ENCODE measurements at regions not wholly inside any gene's neighbourhood (a gene's known extent, or its start where the extent isn't known, plus 50 kb on each side); places are given as distances from the start of the nearest gene placed in this dataset.

DNA sequence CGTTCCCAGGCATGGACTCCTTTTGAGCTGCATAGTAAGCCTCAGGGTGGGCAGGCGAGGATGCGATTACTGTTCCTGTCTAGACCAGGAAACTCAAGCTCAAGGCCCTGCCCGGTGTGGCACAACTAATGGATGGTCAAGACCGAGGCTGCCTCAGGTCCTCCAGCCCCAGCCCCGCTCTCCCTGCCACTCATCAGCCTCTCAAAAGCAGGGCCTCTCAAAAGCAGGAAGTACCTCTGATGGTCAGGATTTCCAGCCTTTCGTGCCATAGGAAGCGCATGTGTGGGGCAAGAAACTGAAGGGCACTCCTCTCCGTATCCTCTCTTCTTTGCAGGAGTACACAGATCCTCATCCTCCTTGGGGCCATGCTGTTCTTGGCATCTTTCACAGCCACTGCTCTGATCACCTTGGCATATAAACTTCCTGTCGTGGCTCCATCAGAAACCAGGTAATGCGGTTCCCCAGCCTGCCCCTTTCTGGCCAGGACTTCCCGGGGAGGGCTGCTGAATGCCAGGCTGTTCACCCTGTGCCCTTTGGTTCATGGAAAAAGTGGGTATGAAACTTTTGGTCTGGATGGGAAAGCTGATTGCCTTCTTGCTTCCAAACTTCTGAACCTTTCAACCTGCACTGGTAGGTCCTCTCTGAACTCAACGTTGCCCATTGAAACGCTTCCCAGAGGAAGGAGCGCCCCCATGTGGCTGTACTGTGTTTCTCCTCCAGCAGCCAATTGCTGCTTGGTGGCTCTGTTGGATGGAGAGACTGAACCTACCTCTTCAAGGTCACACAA, 82.8 kb upstream of the SEC11C start:
- H3K4me3 ChIP-seq: no peak overlapping the region
- no peak overlapping the region for H3K9ac ChIP-seq (ENCODE audit: low read depth in 2 of 2, low read length in 2 of 2)
- H3K9me3 ChIP-seq: no peaks in the 10 kb centered on the region
- H3K27ac ChIP-seq: no peak overlapping the region
- intact Hi-C loops (cut with DNase I): loop anchor here (2.0 kb wide), 1 partner anchor 274 kb away; no protein-coding TSS in a partner anchor
- no peaks in the 10 kb centered on the region for H3K4me1 ChIP-seq
- TF ChIP-seq, protein P1, sequence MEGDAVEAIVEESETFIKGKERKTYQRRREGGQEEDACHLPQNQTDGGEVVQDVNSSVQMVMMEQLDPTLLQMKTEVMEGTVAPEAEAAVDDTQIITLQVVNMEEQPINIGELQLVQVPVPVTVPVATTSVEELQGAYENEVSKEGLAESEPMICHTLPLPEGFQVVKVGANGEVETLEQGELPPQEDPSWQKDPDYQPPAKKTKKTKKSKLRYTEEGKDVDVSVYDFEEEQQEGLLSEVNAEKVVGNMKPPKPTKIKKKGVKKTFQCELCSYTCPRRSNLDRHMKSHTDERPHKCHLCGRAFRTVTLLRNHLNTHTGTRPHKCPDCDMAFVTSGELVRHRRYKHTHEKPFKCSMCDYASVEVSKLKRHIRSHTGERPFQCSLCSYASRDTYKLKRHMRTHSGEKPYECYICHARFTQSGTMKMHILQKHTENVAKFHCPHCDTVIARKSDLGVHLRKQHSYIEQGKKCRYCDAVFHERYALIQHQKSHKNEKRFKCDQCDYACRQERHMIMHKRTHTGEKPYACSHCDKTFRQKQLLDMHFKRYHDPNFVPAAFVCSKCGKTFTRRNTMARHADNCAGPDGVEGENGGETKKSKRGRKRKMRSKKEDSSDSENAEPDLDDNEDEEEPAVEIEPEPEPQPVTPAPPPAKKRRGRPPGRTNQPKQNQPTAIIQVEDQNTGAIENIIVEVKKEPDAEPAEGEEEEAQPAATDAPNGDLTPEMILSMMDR (IDR thresholded peaks at IDR 0.05): peak; percentile 86
- H3K36me3 ChIP-seq: no peaks in the 10 kb centered on the region
- H3K27me3 ChIP-seq: no peaks in the 10 kb centered on the region
- DNase-seq: peak; percentile 79

DNA sequence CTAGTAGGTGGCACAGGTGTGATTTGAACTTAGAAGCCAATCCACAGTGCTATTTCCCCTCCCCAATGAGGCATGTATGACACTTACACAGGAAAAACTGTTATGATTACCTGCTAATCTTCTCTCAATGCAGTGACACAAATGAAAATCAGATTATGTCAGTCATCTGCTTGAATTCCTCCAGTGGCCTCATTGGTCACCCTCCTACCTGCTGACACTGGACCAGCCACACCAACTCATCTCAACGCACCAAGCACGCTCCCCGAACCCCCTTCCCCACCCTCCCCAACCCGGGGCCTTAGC, 82.2 kb upstream of the SEC11C start:
- no peak overlapping the region for H3K4me3 ChIP-seq
- no peak overlapping the region for H3K9ac ChIP-seq (ENCODE audit: low read depth in 2 of 2, low read length in 2 of 2)
- H3K9me3 ChIP-seq: no peaks in the 10 kb centered on the region
- H3K27me3 ChIP-seq: no peaks in the 10 kb centered on the region
- no peak for DNase-seq
- H3K36me3 ChIP-seq: no peaks in the 10 kb centered on the region
- H3K4me1 ChIP-seq: no peaks in the 10 kb centered on the region
- TF ChIP-seq, protein P1 (IDR thresholded peaks at IDR 0.05): no peak
- intact Hi-C loops (cut with DNase I): loop anchor here (2.0 kb wide), 1 partner anchor 275 kb away; no protein-coding TSS in a partner anchor
- no peak overlapping the region for H3K27ac ChIP-seq

DNA sequence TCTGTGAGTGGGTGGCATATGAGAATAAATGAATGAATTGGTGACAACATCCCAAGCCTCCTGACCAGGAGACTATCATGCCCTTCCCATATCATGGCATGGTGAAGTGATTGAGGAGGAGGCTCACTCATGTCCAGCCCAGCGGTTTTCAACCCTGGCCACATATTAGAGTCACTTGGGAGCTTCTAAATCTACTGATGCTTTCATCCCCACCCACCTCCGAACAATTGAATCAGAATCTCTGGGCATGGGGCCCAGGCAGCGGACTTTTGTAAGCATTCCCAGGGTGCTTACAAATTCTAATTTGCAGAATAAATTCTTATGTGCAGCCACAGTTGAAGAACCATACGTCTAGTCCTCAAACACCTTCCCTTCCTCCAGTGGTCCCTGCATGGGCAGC, 81.7 kb upstream of the SEC11C start:
- H3K27me3 ChIP-seq: no peaks in the 10 kb centered on the region
- H3K9ac ChIP-seq (ENCODE audit: low read depth in 2 of 2, low read length in 2 of 2): no peak overlapping the region
- no peak overlapping the region for H3K27ac ChIP-seq
- no peak for DNase-seq
- TF ChIP-seq, protein P1 (IDR thresholded peaks at IDR 0.05): no peak
- no peaks in the 10 kb centered on the region for H3K4me1 ChIP-seq
- no peaks in the 10 kb centered on the region for H3K9me3 ChIP-seq
- H3K36me3 ChIP-seq: no peaks in the 10 kb centered on the region
- intact Hi-C loops (cut with DNase I): loop anchor here (2.0 kb wide), 1 partner anchor 275 kb away; no protein-coding TSS in a partner anchor
- no peak overlapping the region for H3K4me3 ChIP-seq

DNA sequence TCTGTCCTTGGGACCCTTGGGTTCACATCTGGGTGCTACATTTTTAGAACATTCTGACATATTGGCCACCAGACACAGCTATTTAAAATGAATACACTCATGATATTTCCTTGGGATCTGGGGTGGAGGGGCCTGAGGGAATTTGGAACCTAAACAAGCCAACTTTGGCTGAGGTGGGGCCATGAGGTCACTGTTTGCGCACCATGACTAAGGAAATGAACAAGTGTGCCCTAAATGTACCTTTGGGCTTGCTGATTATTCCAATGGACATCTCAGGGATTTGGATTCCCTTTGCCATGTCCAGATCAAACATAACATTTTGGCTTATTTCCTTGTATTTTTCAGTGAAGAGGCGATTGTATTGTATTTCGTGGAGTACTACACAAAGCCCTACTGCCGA, 80.5 kb upstream of the SEC11C start:
- H3K27me3 ChIP-seq: no peaks in the 10 kb centered on the region
- no peaks in the 10 kb centered on the region for H3K36me3 ChIP-seq
- no peak overlapping the region for H3K4me3 ChIP-seq
- H3K9me3 ChIP-seq: no peaks in the 10 kb centered on the region
- H3K4me1 ChIP-seq: no peaks in the 10 kb centered on the region
- no peak overlapping the region for H3K27ac ChIP-seq
- no peak overlapping the region for H3K9ac ChIP-seq (ENCODE audit: low read depth in 2 of 2, low read length in 2 of 2)
- TF ChIP-seq, protein P1 (IDR thresholded peaks at IDR 0.05): no peak
- intact Hi-C loops (cut with DNase I): no loop called here
- DNase-seq: no peak

DNA sequence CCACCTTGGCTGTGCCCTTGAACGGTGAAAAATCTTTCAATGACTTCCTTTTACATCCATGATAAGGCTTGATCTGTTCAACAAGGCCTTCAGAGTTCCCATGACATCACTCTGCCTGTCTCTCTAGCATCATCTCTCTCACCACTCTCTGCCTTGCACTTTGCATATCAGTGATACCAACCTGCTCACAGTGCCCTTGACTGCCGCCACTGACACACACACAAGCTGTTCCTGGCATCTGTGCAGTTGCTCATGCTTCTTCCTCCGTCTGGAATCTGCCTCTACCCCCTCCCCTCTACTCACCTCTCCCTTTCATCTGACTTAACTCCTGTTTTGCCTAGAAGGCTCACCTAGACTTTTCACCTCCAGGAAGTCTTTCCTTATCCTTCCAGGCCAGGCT, 79.1 kb upstream of the SEC11C start:
- H3K4me1 ChIP-seq: no peaks in the 10 kb centered on the region
- H3K4me3 ChIP-seq: no peak overlapping the region
- no peaks in the 10 kb centered on the region for H3K9me3 ChIP-seq
- H3K9ac ChIP-seq (ENCODE audit: low read depth in 2 of 2, low read length in 2 of 2): no peak overlapping the region
- no peak for DNase-seq
- H3K36me3 ChIP-seq: no peaks in the 10 kb centered on the region
- H3K27ac ChIP-seq: no peak overlapping the region
- no peaks in the 10 kb centered on the region for H3K27me3 ChIP-seq
- intact Hi-C loops (cut with DNase I): no loop called here
- TF ChIP-seq, protein P1 (IDR thresholded peaks at IDR 0.05): no peak

Data from colonic mucosa (tissue), 4 donors.